ENCODE measurements at regions not wholly inside any gene's neighbourhood (a gene's known extent, or its start where the extent isn't known, plus 50 kb on each side); places are given as distances from the start of the nearest gene placed in this dataset.

DNA sequence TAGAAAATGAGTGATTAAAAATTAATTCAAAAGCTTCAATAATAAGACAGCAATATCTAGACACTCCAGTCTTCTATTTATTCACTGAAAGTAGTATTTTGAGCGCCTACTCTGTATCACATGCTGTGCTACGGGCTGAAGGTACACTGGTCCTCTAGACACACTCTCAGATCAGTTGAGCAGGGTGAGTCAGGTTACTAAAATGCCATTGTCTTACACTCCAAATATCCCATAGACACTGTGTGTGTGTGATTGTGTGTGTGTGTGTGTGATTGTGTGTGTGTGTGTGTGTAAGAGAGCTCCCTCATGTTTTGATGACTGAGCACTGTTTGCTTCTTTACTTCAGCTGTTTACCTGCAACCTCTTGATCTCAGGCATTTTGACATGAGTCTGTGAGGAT, 342.8 kb upstream of the BOD1L1 start:
- DNase-seq = no peak
- Mint-ChIP-seq H3K9me3 (no peaks in the 10 kb centered on the region), H3K27ac (no peak overlapping the region), H3K4me1 (ENCODE audit: low read depth) (no peaks in the 10 kb centered on the region), H3K27me3 (peaks cover 3% of the 10 kb centered on the region), H3K36me3 (ENCODE audit: low read depth) (no peaks in the 10 kb centered on the region), H3K4me3 (no peak overlapping the region)

DNA sequence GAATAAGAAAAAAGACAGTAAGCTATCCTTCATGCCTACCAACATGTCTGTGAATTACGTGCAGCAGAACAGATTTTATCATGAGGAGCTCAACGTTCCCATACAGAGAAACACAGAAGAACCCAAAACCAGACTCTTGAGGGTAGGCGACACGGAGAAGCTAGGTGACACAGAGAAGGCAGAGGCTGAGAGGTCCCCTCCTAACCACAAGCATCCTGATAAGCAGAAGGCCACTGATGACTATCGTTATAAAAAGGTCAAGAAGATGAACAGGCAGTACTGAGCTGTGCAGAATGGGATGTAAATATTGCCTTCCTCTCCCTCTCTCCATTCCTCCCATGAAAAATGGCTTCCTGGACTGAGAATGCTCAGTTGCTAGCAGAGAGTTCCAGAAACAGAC, 350.2 kb upstream of the BOD1L1 start:
- Mint-ChIP-seq H3K4me1 (ENCODE audit: low read depth) (peaks cover 6% of the 10 kb centered on the region), H3K9me3 (no peaks in the 10 kb centered on the region), H3K27me3 (peaks cover 7% of the 10 kb centered on the region), H3K27ac (no peak overlapping the region), H3K4me3 (no peak overlapping the region), H3K36me3 (ENCODE audit: low read depth) (no peaks in the 10 kb centered on the region)
- no peak for DNase-seq

DNA sequence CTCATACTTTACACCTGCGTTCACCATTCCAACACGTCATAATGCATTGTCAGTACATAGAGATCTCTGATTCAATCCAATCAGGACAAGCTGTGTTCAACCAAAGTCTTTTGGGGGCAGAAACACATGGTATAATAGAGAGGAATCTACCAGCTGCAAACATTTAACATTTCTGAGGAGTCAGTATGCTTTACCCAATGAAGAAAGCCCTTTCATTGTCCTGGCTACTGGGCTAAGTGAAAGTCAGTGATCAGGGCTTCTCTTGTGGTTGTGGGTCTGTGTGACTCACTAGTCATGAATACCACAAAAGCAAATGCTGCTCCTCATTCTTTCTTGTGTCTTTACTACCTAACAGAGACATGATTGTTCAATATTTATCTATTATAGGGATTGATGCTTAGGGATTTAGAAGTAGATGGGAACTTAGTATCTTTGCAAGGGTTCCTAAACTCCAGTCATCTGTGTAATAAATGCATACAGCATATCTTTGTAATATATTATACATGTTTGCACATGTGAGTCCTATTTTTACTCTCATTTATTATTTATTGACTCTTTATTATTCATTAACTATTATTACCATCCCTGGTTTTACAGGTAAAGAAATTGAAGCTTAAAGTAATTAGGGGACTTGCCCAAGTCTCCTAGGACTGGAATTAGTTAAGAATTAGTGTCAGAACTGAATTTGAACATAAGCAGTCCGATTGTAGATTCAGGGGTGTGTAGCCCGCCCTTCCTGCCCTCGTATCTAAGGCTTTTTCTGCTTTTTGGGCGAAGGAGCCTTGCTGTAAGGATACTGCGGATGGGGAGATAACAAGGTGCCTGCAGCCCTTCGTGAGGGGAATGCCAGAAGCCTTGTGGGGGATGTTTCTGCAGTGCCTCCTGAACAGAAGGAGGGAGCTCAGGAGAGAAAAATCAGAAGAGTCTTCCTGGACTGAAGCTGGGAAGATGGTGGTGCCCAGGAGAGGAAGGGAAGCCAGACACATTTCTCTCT, 353.1 kb upstream of the BOD1L1 start:
- Mint-ChIP-seq H3K36me3 (ENCODE audit: low read depth) (no peaks in the 10 kb centered on the region), H3K4me3 (no peak overlapping the region), H3K9me3 (no peaks in the 10 kb centered on the region), H3K4me1 (ENCODE audit: low read depth) (peaks cover 6% of the 10 kb centered on the region), H3K27ac (no peak overlapping the region), H3K27me3 (peaks cover 7% of the 10 kb centered on the region)
- DNase-seq = no peak

DNA sequence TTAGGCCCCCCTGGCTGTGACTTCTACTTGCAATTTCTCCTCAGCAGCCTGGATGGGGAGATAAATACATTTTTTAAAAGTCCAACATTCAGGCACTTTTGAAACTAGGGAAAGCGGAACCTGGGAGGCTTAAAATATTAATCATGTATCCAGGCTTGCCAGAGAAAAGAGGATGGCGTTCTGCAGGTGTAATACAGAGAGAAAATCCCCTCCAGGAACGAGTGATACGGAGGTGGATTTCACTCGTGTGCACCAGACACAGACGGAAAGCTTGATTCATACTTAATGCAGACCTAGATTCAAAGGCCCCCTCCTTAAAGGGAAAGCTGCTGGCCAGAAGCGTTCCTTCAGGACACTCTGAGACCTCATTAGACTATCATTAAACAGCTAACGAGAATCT, 354.0 kb upstream of the BOD1L1 start:
- peaks cover 6% of the 10 kb centered on the region for H3K4me1 Mint-ChIP-seq (ENCODE audit: low read depth)
- no peak for DNase-seq
- no peak overlapping the region for H3K4me3 Mint-ChIP-seq
- H3K9me3 Mint-ChIP-seq = no peaks in the 10 kb centered on the region
- H3K36me3 Mint-ChIP-seq (ENCODE audit: low read depth) = no peaks in the 10 kb centered on the region
- H3K27ac Mint-ChIP-seq = no peak overlapping the region
- H3K27me3 Mint-ChIP-seq = peaks cover 7% of the 10 kb centered on the region

DNA sequence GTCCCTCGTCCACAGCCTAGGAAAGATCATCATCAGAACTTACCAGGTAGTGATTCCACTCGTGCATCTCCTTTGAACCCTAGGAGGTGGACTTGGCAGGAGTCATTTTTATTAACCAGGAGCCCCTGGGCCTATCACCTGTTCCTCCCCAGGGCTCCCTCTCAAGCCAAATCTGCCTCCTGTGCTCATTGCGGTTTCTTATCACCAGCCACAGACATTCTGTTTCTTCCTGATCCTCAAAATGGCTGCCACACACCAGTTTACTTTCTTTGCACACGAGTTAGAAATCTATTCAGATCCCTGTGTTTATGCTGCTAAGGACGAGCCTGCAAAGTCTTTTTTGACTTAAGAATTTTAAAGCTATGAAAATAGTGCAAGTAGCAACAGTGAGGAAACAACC, 354.5 kb upstream of the BOD1L1 start:
- Mint-ChIP-seq H3K27me3 (peaks cover 7% of the 10 kb centered on the region), H3K4me3 (no peak overlapping the region), H3K36me3 (ENCODE audit: low read depth) (no peaks in the 10 kb centered on the region), H3K27ac (no peak overlapping the region), H3K4me1 (ENCODE audit: low read depth) (peaks cover 6% of the 10 kb centered on the region), H3K9me3 (no peaks in the 10 kb centered on the region)
- no peak for DNase-seq

DNA sequence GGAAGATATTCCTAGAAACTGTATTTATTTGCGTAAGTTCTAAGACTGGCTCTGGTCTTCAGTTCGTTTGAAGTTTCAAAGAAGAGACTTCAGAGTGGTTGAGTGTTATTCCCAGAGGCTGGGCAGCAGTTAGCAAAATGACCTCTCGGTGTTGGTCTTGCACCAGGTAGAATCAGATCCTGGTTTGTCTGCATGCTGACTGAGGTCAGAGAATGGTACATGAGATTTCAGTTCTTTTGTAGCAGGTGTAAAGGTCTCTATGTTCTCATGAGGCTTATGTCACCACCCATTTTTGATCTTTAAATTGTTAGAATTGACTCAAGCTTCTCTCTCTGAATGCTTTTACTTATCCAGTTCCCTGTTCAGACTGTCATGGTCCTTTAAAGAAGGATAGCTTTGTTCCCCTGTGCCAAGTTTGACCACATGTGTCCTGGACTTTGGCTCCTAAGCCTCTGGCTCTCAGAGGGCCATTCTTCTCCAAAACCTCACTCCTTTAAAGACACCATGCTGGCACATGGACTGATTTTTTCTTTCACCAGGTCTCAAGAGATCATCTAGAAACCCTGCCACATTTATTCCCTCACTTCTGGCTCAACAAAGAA, 355.8 kb upstream of the BOD1L1 start:
- peaks cover 7% of the 10 kb centered on the region for H3K27me3 Mint-ChIP-seq
- H3K9me3 Mint-ChIP-seq = no peaks in the 10 kb centered on the region
- H3K4me3 Mint-ChIP-seq = no peak overlapping the region
- peaks cover 6% of the 10 kb centered on the region for H3K4me1 Mint-ChIP-seq (ENCODE audit: low read depth)
- no peak overlapping the region for H3K27ac Mint-ChIP-seq
- DNase-seq = no peak
- H3K36me3 Mint-ChIP-seq (ENCODE audit: low read depth) = no peaks in the 10 kb centered on the region

DNA sequence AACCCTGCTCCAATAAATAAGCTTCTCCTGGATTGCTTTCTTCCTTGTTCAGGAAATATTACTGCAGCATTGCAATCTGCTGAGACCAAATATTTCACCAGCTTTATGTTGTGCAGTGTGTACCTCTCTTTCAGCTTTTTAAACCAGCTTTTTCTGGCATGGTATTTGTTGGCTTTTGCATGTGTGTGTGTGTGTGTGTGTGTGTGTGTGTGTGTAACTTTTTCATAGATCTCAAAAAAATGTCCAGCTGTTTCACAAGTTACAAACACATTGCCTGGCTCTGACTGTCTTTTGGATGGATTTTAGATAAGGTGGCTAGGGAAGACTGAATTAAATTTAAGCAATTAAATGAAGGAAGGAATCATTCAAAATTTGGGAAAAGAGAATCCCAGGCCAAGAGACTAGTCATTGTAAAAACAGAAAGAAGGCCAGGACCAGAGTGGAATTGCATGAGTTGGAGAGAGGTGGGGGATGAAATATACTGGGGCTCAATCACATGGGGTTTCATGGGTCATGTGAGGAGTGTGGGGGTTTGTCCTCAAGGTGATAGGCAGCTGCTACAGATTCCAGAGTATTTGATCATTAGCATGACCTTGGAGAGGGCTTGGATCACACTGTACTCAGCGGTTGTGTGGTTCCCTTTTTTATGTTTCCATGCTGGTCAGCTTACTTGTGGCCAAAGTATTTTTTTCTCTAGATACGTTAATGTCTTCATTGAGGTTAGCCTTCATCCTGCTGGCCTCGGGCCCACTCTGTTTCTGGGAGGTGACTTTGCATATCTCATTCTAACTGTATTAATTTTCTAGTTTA, 357.7 kb upstream of the BOD1L1 start:
- Mint-ChIP-seq H3K27me3 (peaks cover 7% of the 10 kb centered on the region), H3K27ac (no peak overlapping the region), H3K36me3 (ENCODE audit: low read depth) (no peaks in the 10 kb centered on the region), H3K4me1 (ENCODE audit: low read depth) (peaks cover 6% of the 10 kb centered on the region), H3K9me3 (no peaks in the 10 kb centered on the region), H3K4me3 (no peak overlapping the region)
- no peak for DNase-seq

DNA sequence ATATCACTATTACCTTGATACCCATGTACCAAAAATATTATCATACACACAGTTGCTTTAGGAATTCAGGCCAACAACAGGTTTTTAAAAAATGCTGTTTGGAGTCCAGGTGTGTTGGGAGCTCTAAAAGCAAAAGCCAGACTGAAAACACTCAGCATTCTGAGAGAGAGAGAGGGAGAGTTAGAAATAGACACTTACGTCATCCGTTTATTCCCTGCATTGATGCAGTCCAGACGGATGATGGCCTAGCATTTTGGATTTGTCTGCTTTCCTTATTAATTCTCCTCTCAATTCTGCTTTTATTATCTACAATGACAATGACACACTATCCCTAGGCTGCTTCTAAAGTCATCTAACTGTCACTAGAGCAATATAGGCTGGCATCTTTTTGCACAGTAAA, 358.3 kb upstream of the BOD1L1 start:
- Mint-ChIP-seq H3K27ac (no peak overlapping the region), H3K9me3 (no peaks in the 10 kb centered on the region), H3K27me3 (peaks cover 7% of the 10 kb centered on the region), H3K36me3 (ENCODE audit: low read depth) (no peaks in the 10 kb centered on the region), H3K4me1 (ENCODE audit: low read depth) (peaks cover 6% of the 10 kb centered on the region), H3K4me3 (no peak overlapping the region)
- no peak for DNase-seq

- H3K4me3 Mint-ChIP-seq = no peak overlapping the region
- no peaks in the 10 kb centered on the region for H3K9me3 Mint-ChIP-seq
- H3K4me1 Mint-ChIP-seq (ENCODE audit: low read depth) = peaks cover 5% of the 10 kb centered on the region
- DNase-seq = no peak
- H3K36me3 Mint-ChIP-seq (ENCODE audit: low read depth) = no peaks in the 10 kb centered on the region
- H3K27ac Mint-ChIP-seq = no peak overlapping the region
- H3K27me3 Mint-ChIP-seq = peaks cover 3% of the 10 kb centered on the region
Measured at GRCh38 chr4:13986548-13986947, 359.0 kb upstream of the BOD1L1 start.

GRCh38 chr4:13988353-13989305, 361.1 kb upstream of the BOD1L1 start:
- Mint-ChIP-seq H3K27ac (no peak overlapping the region), H3K27me3 (no peaks in the 10 kb centered on the region), H3K4me1 (ENCODE audit: low read depth) (no peaks in the 10 kb centered on the region), H3K9me3 (no peaks in the 10 kb centered on the region), H3K36me3 (ENCODE audit: low read depth) (no peaks in the 10 kb centered on the region), H3K4me3 (no peak overlapping the region)
- DNase-seq = no peak

GRCh38 chr4:13989501-13989900, 362.0 kb upstream of the BOD1L1 start:
- Mint-ChIP-seq H3K36me3 (ENCODE audit: low read depth) (no peaks in the 10 kb centered on the region), H3K27ac (no peak overlapping the region), H3K4me1 (ENCODE audit: low read depth) (no peaks in the 10 kb centered on the region), H3K9me3 (no peaks in the 10 kb centered on the region), H3K4me3 (no peak overlapping the region), H3K27me3 (no peaks in the 10 kb centered on the region)
- no peak for DNase-seq

- no peaks in the 10 kb centered on the region for H3K36me3 Mint-ChIP-seq (ENCODE audit: low read depth)
- DNase-seq = no peak
- no peaks in the 10 kb centered on the region for H3K4me1 Mint-ChIP-seq (ENCODE audit: low read depth)
- no peak overlapping the region for H3K4me3 Mint-ChIP-seq
- H3K9me3 Mint-ChIP-seq = no peaks in the 10 kb centered on the region
- peaks cover 3% of the 10 kb centered on the region for H3K27me3 Mint-ChIP-seq
- no peak overlapping the region for H3K27ac Mint-ChIP-seq
Measured at GRCh38 chr4:13990596-13991589, 363.4 kb upstream of the BOD1L1 start.

DNA sequence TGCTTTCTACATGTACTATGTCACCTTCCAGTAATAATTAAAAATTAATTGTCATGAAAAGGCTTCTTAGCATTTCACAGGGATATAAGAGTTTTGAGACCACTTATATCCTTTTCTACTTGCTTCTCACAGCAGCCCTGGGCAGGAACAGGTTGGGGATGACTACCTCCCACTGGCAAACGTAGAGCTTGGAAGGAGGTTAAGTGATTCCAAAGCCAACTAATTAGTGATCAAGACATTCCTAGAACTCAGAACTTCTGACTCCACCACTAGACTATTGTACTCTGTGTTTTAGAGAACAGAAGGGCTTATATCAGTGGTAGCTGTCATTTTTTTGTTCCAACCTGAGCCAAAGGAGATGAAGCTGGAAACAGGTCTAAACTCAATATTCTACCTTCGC, 364.5 kb upstream of the BOD1L1 start:
- DNase-seq = no peak
- no peak overlapping the region for H3K27ac Mint-ChIP-seq
- H3K27me3 Mint-ChIP-seq = peaks cover 3% of the 10 kb centered on the region
- H3K4me3 Mint-ChIP-seq = no peak overlapping the region
- H3K36me3 Mint-ChIP-seq (ENCODE audit: low read depth) = no peaks in the 10 kb centered on the region
- no peaks in the 10 kb centered on the region for H3K4me1 Mint-ChIP-seq (ENCODE audit: low read depth)
- H3K9me3 Mint-ChIP-seq = no peaks in the 10 kb centered on the region

Data from activated T-cell treated with anti-CD3 and anti-CD28 coated beads, Interleukin-2, amount 50 U/mL, for 24 hours (primary cell).